ENCODE measurements at regions not wholly inside any gene's neighbourhood (a gene's known extent, or its start where the extent isn't known, plus 50 kb on each side); places are given as distances from the start of the nearest gene placed in this dataset.

DNA sequence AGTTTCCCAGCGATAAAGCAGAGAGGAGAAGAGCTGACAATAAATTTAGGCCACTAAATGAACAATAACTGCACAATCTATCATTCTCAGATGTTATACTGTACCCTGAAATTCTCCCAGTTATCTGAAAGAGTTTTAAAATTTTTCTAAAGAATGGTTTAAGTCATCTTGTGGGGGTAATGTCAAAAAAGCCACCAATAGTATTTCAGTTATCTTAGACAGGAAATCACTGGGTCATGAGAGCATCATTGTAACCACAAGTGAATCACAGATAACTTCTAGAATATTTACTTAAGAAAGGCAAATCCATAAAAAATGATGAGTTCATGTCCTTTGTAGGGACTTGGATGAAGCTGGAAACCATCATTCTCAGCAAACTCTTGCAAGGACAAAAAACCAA, 147.1 kb downstream of the DNAJB9 start:
- Histone ChIP-seq H3K4me1 (ENCODE audit: control insufficient read depth, insufficient read depth, low read length) (no peaks in the 10 kb centered on the region), H3K4me3 (no peak overlapping the region), H2AFZ (ENCODE audit: control insufficient read depth, low read depth, low read length) (no peak overlapping the region), H3K79me2 (ENCODE audit: control insufficient read depth, insufficient read depth, low read length) (no peaks in the 10 kb centered on the region), H3K27me3 (replicated peaks in 1 of 2; ENCODE audit: control insufficient read depth in 2 of 2, insufficient read depth in 2 of 2, low read length in 1 of 2) (no peaks in the 10 kb centered on the region), H4K20me1 (ENCODE audit: control insufficient read depth, insufficient read depth) (no peaks in the 10 kb centered on the region), H3K36me3 (ENCODE audit: control insufficient read depth in 2 of 2, insufficient read depth in 2 of 2, low read length in 1 of 2) (no peaks in the 10 kb centered on the region), H3K27ac (ENCODE audit: control insufficient read depth, insufficient read depth) (no peak overlapping the region), H3K4me2 (ENCODE audit: control insufficient read depth, insufficient read depth) (no peak overlapping the region), H3K9me3 (replicated peaks; ENCODE audit: control insufficient read depth, insufficient read depth, low read length) (no peaks in the 10 kb centered on the region), H3K9ac (ENCODE audit: control insufficient read depth, insufficient read depth, low read length) (no peak overlapping the region)
- intact Hi-C loops (cut with micrococcal nuclease; ENCODE audit: unreplicated experiment), result no loop called here
- RAD21 ChIA-PET (ENCODE audit: unreplicated experiment), result no interaction called here
- POLR2A ChIA-PET, result no interaction called here
- SMC1A ChIA-PET (ENCODE audit: uncharacterized antibody, unreplicated experiment), result interaction anchor here (0.6 kb wide), 1 partner anchor 16 kb away, joined by 3 read pairs; no protein-coding TSS in a partner anchor
- TF ChIP-seq BHLHE40 (IDR thresholded peaks at IDR 0.05; ENCODE audit: borderline replicate concordance in 1 of 2, low read depth in 2 of 2, low read length in 1 of 2) (no peak), BMI1 (IDR thresholded peaks at IDR 0.05; ENCODE audit: borderline replicate concordance) (no peak), NBN (IDR thresholded peaks at IDR 0.05) (no peak), POLR2AphosphoS2 (IDR thresholded peaks at IDR 0.05; ENCODE audit: low read depth, low read length) (no peak), HSF1 (IDR thresholded peaks at IDR 0.05; ENCODE audit: low read depth, low read length) (no peak), ZNF217 (IDR thresholded peaks at IDR 0.05) (no peak), MTA2 (IDR thresholded peaks at IDR 0.05; ENCODE audit: low read depth) (no peak), CHD4 (IDR thresholded peaks at IDR 0.05) (no peak), ZNF207 (IDR thresholded peaks at IDR 0.05; ENCODE audit: borderline replicate concordance) (no peak), NR2C2 (IDR thresholded peaks at IDR 0.05; ENCODE audit: borderline replicate concordance, control insufficient read depth, insufficient read length, low read depth) (no peak), HDAC6 (IDR thresholded peaks at IDR 0.05; ENCODE audit: unreplicated experiment) (no peak)
- TF ChIP-seq, protein P1, sequence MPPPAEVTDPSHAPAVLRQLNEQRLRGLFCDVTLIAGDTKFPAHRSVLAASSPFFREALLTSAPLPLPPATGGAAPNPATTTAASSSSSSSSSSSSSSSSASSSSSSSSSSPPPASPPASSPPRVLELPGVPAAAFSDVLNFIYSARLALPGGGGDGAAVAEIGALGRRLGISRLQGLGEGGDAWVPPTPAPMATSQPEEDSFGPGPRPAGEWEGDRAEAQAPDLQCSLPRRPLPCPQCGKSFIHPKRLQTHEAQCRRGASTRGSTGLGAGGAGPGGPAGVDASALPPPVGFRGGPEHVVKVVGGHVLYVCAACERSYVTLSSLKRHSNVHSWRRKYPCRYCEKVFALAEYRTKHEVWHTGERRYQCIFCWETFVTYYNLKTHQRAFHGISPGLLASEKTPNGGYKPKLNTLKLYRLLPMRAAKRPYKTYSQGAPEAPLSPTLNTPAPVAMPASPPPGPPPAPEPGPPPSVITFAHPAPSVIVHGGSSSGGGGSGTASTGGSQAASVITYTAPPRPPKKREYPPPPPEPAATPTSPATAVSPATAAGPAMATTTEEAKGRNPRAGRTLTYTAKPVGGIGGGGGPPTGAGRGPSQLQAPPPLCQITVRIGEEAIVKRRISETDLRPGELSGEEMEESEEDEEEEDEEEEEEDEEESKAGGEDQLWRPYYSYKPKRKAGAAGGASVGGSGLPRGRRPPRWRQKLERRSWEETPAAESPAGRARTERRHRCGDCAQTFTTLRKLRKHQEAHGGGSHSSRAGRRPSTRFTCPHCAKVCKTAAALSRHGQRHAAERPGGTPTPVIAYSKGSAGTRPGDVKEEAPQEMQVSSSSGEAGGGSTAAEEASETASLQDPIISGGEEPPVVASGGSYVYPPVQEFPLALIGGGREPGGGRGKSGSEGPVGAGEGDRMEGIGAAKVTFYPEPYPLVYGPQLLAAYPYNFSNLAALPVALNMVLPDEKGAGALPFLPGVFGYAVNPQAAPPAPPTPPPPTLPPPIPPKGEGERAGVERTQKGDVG (CRISPR knock-in tag; IDR thresholded peaks at IDR 0.05), result no peak
- TF ChIP-seq, protein P2, sequence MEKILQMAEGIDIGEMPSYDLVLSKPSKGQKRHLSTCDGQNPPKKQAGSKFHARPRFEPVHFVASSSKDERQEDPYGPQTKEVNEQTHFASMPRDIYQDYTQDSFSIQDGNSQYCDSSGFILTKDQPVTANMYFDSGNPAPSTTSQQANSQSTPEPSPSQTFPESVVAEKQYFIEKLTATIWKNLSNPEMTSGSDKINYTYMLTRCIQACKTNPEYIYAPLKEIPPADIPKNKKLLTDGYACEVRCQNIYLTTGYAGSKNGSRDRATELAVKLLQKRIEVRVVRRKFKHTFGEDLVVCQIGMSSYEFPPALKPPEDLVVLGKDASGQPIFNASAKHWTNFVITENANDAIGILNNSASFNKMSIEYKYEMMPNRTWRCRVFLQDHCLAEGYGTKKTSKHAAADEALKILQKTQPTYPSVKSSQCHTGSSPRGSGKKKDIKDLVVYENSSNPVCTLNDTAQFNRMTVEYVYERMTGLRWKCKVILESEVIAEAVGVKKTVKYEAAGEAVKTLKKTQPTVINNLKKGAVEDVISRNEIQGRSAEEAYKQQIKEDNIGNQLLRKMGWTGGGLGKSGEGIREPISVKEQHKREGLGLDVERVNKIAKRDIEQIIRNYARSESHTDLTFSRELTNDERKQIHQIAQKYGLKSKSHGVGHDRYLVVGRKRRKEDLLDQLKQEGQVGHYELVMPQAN (conservative IDR thresholded peaks at IDR 0.05), result no peak
- no TSS peak for BruUV-seq (replicated peaks)
- DNase-seq (ENCODE audit: low read depth, low spot score) (no peak), ATAC-seq (no peak), FAIRE-seq (no peak)
- CTCF ChIA-PET, result interaction anchor here (1.1 kb wide), 1 partner anchor 58 kb away, joined by 3 read pairs; no protein-coding TSS in a partner anchor
- in situ Hi-C loops (cut with MboI), result no loop called here
- WGBS (ENCODE audit: insufficient coverage, insufficient replicate concordance, low lambda C conversion rate, missing lambda C conversion rate), result 36% methylated on average over 1 of the region's 1 CpG
